Esophagus mucosa (tissue), 1 donor: ENCODE measurements at regions not wholly inside any gene's neighbourhood (a gene's known extent, or its start where the extent isn't known, plus 50 kb on each side); places are given as distances from the start of the nearest gene placed in this dataset.

Experiments used
- ATAC-seq: fragments of 200-7000 bp; cut with Tn5 transposase; one replicate; pipeline ENCODE4 v1.9.1; 2020
- donor health status: DM: yes; HTN: yes; CAD: no.

GRCh38 chr17:65477600-65477999, 83.8 kb downstream of the AXIN2 start:
- ATAC-seq: no peak

- no peak for ATAC-seq
Observed at GRCh38 chr17:65474660-65475059, 86.8 kb downstream of the AXIN2 start.

- no peak for ATAC-seq
Observed at GRCh38 chr17:65473985-65474384, 87.5 kb downstream of the AXIN2 start.

GRCh38 chr17:65473363-65473762, 88.1 kb downstream of the AXIN2 start:
- ATAC-seq: no peak

- ATAC-seq: peak; percentile 49
Observed at GRCh38 chr17:65472666-65473309, 88.7 kb downstream of the AXIN2 start.

GRCh38 chr17:65470783-65471182, 90.7 kb downstream of the AXIN2 start:
- ATAC-seq: no peak

- ATAC-seq: no peak
Observed at GRCh38 chr17:65468321-65468720, 93.1 kb downstream of the AXIN2 start.

- ATAC-seq: no peak
Observed at GRCh38 chr17:65467156-65467555, 94.3 kb downstream of the AXIN2 start.

GRCh38 chr17:65466547-65466946, 94.9 kb downstream of the AXIN2 start:
- no peak for ATAC-seq

- peak; percentile 18 for ATAC-seq
Observed at GRCh38 chr17:65463242-65463641, 98.2 kb downstream of the AXIN2 start.

GRCh38 chr17:65459677-65460347, 101.6 kb downstream of the AXIN2 start:
- no peak for ATAC-seq

- ATAC-seq: no peak
Observed at GRCh38 chr17:65457635-65458257, 103.7 kb downstream of the AXIN2 start.

- no peak for ATAC-seq
Observed at GRCh38 chr17:65457183-65457582, 104.3 kb downstream of the AXIN2 start.

- no peak for ATAC-seq
Observed at GRCh38 chr17:65456368-65457151, 104.9 kb downstream of the AXIN2 start.

- no peak for ATAC-seq
Observed at GRCh38 chr17:65455972-65456343, 105.5 kb downstream of the AXIN2 start.

GRCh38 chr17:65455154-65455971, 106.1 kb downstream of the AXIN2 start:
- no peak for ATAC-seq

GRCh38 chr17:65453204-65453931, 108.1 kb downstream of the AXIN2 start:
- ATAC-seq: no peak

GRCh38 chr17:65449495-65449894, 112.0 kb downstream of the AXIN2 start:
- no peak for ATAC-seq

- ATAC-seq: no peak
Observed at GRCh38 chr17:65447823-65448222, 113.6 kb downstream of the AXIN2 start.

GRCh38 chr17:65446838-65447526, 114.5 kb downstream of the AXIN2 start:
- ATAC-seq: no peak

- no peak for ATAC-seq
Observed at GRCh38 chr17:65446043-65446442, 115.4 kb downstream of the AXIN2 start.
